Epithelial cell of proximal tubule (primary cell): ENCODE measurements at regions not wholly inside any gene's neighbourhood (a gene's known extent, or its start where the extent isn't known, plus 50 kb on each side); places are given as distances from the start of the nearest gene placed in this dataset.
A peak's percentile ranks its signal among the peaks of the same experiment; 100 is the strongest.

Experiments used
- DNase-seq: peaks from one replicate; pipeline ENCODE4 v3.0.0-alpha.2; 2011; ENCODE audit warnings: low read depth
- H3K4me3 ChIP-seq: 2 replicates; pipeline ENCODE4 v1.5.1; 2011; ENCODE audit warnings: low read depth, mild to moderate bottlenecking, low read length
- CTCF ChIP-seq: conservative IDR thresholded peaks from 2 replicates; pipeline ENCODE4 v1.5.1; 2012; ENCODE audit warnings: low read depth, mild to moderate bottlenecking, low read length

DNA sequence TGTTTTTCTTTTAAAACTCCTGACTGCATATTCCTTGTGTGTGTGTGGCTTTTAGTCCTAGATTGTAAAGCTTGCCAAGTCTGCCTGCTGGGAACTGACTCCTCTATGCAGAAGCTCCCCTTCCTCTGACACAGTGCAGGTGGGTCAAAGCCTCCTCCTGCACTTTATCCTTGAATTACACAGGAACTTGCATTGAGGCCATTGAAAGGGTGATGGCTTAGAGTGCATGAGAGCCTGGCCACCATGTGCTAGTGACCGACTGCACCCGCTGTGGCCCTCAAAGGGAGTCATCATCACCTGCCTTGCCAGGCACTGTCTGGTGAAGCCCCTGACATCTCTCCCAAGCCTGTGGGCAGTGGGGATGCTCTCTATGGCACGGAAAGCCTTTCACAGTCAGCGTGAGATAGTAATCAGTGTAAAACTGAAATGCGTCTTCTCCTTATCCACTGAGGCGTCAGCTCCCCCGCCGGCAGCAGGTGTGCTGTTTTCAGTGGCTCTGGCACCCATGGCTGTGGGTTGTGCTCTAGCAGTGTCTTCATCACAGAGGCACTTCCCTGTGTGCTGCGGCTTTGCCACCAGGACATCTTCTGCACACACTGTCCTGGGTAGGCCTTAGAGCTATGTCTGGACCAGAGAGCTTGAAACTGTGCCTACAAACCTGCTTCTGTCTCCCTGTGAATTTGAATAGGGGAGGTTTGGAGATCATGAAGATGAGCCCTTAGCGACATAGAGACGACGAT lies 87.9 kb downstream of the THBS2 start:
- TF ChIP-seq CTCF = no peak
- no peak for DNase-seq
- H3K4me3 ChIP-seq = no peak overlapping the region

DNA sequence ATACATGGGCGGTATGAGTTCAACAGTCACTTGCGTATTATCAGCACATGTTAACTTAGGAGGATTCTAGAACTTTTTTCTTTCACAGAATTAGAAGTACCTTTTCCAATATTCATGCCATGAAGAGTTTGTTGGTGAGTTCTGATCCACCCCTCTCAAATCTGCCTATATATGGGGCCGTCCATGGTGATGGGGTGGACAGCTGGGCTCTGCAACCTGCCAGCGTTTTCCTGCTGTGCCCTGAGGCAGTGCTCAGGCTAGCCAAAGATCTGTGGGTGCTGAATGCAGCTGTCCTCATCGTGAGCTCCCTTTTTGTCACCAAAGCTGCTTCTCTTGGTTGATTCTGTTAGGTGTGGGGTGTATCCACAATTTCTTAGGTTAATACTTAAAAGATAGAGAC lies 88.7 kb downstream of the THBS2 start:
- H3K4me3 ChIP-seq = no peak overlapping the region
- TF ChIP-seq CTCF = no peak
- no peak for DNase-seq

DNA sequence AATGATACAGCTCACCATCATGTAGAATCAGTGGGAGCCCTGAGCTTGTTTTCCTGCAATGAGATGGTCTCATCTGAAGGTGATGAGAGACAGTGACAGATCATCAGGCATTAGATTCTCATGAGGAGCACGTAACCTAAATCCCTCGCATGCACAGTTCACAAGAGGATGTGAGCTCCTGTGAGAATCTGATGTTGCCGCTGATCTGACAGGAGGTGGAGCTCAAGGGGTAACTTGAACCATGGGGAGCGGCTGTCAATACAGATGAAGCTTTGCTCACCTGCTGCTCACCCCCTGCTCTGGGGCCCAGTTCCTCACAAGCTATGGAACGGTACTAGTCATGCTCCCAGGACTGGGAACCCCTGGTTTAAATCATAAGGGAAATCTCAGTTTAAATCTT lies 89.2 kb downstream of the THBS2 start:
- TF ChIP-seq CTCF = peak; percentile 7
- no peak overlapping the region for H3K4me3 ChIP-seq
- no peak for DNase-seq

GRCh38 chr6:169163411-169163901 lies 90.2 kb downstream of the THBS2 start:
- no peak overlapping the region for H3K4me3 ChIP-seq
- DNase-seq = no peak
- no peak for TF ChIP-seq CTCF

GRCh38 chr6:169162752-169163407 lies 90.8 kb downstream of the THBS2 start:
- peak; percentile 52 for DNase-seq
- no peak for TF ChIP-seq CTCF
- H3K4me3 ChIP-seq = no peak overlapping the region

GRCh38 chr6:169162249-169162648 lies 91.4 kb downstream of the THBS2 start:
- no peak for DNase-seq
- no peak overlapping the region for H3K4me3 ChIP-seq
- TF ChIP-seq CTCF = no peak
